ENCODE measurements at regions not wholly inside any gene's neighbourhood (a gene's known extent, or its start where the extent isn't known, plus 50 kb on each side); places are given as distances from the start of the nearest gene placed in this dataset.

- H3K4me1 Mint-ChIP-seq (ENCODE audit: low read depth): no peaks in the 10 kb centered on the region
- H3K4me3 Mint-ChIP-seq: no peak overlapping the region
- no peak for DNase-seq
- H3K36me3 Mint-ChIP-seq (ENCODE audit: low read depth): no peaks in the 10 kb centered on the region; the same call in 1 of the 2 replicates
- TF ChIP-seq CTCF (IDR thresholded peaks at IDR 0.05): no peak
- no peak overlapping the region for H3K27ac Mint-ChIP-seq
- peaks cover 22% of the 10 kb centered on the region for H3K9me3 Mint-ChIP-seq
- H3K27me3 Mint-ChIP-seq (ENCODE audit: insufficient read depth): no peaks in the 10 kb centered on the region
These were observed 521.6 kb upstream of the ST8SIA4 start for GRCh38 chr5:101424530-101425175.

DNA sequence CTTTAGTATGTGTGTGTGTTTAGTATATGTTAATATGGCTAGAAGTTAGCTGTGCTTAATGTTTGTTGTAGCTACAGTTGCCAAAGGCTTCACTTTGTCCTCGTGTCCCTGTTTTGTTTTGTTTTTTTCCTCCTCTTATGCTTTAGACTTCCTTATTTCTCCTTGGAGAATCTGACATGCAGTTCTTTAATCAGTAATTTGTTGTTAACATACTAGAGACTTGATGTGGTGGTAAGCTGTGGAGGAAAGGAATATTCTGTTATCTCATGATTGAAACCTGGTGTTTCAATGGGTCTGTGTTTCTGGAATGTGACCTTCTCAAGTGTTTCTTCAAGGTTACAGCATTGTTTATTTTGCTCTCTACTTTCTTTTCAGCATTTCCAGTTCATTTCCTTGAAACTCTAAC is 515.6 kb upstream of the ST8SIA4 start:
- no peak overlapping the region for H3K4me3 Mint-ChIP-seq
- no peaks in the 10 kb centered on the region; the same call in 1 of the 2 replicates for H3K36me3 Mint-ChIP-seq (ENCODE audit: low read depth)
- TF ChIP-seq CTCF (IDR thresholded peaks at IDR 0.05): no peak
- peaks cover 18% of the 10 kb centered on the region for H3K9me3 Mint-ChIP-seq
- no peak overlapping the region for H3K27ac Mint-ChIP-seq
- DNase-seq: no peak
- no peaks in the 10 kb centered on the region for H3K27me3 Mint-ChIP-seq (ENCODE audit: insufficient read depth)
- no peaks in the 10 kb centered on the region for H3K4me1 Mint-ChIP-seq (ENCODE audit: low read depth)

- H3K4me3 Mint-ChIP-seq: no peak overlapping the region
- H3K4me1 Mint-ChIP-seq (ENCODE audit: low read depth): no peaks in the 10 kb centered on the region
- peaks cover 48% of the 10 kb centered on the region for H3K9me3 Mint-ChIP-seq
- no peaks in the 10 kb centered on the region for H3K27me3 Mint-ChIP-seq (ENCODE audit: insufficient read depth)
- TF ChIP-seq CTCF (IDR thresholded peaks at IDR 0.05): no peak
- H3K36me3 Mint-ChIP-seq (ENCODE audit: low read depth): no peaks in the 10 kb centered on the region
- no peak for DNase-seq
- H3K27ac Mint-ChIP-seq: no peak overlapping the region
These were observed 501.4 kb upstream of the ST8SIA4 start for GRCh38 chr5:101404531-101404930.

GRCh38 chr5:101393795-101394450 is 490.8 kb upstream of the ST8SIA4 start:
- H3K4me3 Mint-ChIP-seq: no peak overlapping the region
- no peak for TF ChIP-seq CTCF (IDR thresholded peaks at IDR 0.05)
- DNase-seq: no peak
- no peaks in the 10 kb centered on the region for H3K4me1 Mint-ChIP-seq (ENCODE audit: low read depth)
- H3K9me3 Mint-ChIP-seq: peaks cover 13% of the 10 kb centered on the region
- H3K27ac Mint-ChIP-seq: no peak overlapping the region
- no peaks in the 10 kb centered on the region for H3K27me3 Mint-ChIP-seq (ENCODE audit: insufficient read depth)
- no peaks in the 10 kb centered on the region for H3K36me3 Mint-ChIP-seq (ENCODE audit: low read depth)

- no peaks in the 10 kb centered on the region for H3K4me1 Mint-ChIP-seq (ENCODE audit: low read depth)
- peaks cover 8% of the 10 kb centered on the region for H3K9me3 Mint-ChIP-seq
- peak; percentile 75 for TF ChIP-seq CTCF (IDR thresholded peaks at IDR 0.05)
- H3K4me3 Mint-ChIP-seq: no peak overlapping the region
- H3K27me3 Mint-ChIP-seq (ENCODE audit: insufficient read depth): no peaks in the 10 kb centered on the region
- H3K27ac Mint-ChIP-seq: no peak overlapping the region
- H3K36me3 Mint-ChIP-seq (ENCODE audit: low read depth): no peaks in the 10 kb centered on the region
- DNase-seq: peak; percentile 41
These were observed 487.2 kb upstream of the ST8SIA4 start for GRCh38 chr5:101390151-101390908.
